ENCODE measurements at regions not wholly inside any gene's neighbourhood (a gene's known extent, or its start where the extent isn't known, plus 50 kb on each side); places are given as distances from the start of the nearest gene placed in this dataset.

DNA sequence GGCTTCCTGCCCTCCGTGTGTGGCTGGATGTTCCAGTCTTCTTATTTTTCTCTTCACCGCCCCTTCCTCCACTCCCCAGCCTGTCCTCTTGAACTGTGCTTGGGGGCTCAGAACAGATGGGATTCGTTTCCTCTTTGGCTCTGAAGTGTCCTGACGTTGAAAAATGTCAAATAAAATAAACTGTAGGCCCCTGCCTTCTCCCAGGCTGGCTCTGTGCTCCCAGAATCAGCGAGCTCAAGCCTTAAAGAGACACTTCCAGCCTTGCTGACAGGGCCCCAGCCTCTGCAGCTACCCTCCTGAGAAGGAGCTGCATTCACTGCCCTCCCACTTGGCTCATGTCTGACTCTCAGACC is 104.2 kb upstream of the IPO9 start:
- Histone ChIP-seq H3K27me3 (ENCODE audit: insufficient read depth, poor library complexity, severe bottlenecking) (peaks cover 8% of the 10 kb centered on the region), H3K27ac (replicated peaks) (no peak overlapping the region), H3K4me3 (replicated peaks; ENCODE audit: insufficient read depth, low read length) (no peak overlapping the region)
- TF ChIP-seq, protein P1, sequence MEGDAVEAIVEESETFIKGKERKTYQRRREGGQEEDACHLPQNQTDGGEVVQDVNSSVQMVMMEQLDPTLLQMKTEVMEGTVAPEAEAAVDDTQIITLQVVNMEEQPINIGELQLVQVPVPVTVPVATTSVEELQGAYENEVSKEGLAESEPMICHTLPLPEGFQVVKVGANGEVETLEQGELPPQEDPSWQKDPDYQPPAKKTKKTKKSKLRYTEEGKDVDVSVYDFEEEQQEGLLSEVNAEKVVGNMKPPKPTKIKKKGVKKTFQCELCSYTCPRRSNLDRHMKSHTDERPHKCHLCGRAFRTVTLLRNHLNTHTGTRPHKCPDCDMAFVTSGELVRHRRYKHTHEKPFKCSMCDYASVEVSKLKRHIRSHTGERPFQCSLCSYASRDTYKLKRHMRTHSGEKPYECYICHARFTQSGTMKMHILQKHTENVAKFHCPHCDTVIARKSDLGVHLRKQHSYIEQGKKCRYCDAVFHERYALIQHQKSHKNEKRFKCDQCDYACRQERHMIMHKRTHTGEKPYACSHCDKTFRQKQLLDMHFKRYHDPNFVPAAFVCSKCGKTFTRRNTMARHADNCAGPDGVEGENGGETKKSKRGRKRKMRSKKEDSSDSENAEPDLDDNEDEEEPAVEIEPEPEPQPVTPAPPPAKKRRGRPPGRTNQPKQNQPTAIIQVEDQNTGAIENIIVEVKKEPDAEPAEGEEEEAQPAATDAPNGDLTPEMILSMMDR (IDR thresholded peaks at IDR 0.05; ENCODE audit: insufficient read depth, low read length) = no peak
- TF ChIP-seq GABPA (IDR thresholded peaks at IDR 0.05; ENCODE audit: low read depth) (no peak), SPI1 (IDR thresholded peaks at IDR 0.05; ENCODE audit: borderline replicate concordance, low read depth) (no peak), POLR2AphosphoS5 (IDR thresholded peaks at IDR 0.05; ENCODE audit: low read depth) (no peak)
- no peak for DNase-seq (ENCODE audit: low read depth in 1 of 2, low spot score in 1 of 2)

DNA sequence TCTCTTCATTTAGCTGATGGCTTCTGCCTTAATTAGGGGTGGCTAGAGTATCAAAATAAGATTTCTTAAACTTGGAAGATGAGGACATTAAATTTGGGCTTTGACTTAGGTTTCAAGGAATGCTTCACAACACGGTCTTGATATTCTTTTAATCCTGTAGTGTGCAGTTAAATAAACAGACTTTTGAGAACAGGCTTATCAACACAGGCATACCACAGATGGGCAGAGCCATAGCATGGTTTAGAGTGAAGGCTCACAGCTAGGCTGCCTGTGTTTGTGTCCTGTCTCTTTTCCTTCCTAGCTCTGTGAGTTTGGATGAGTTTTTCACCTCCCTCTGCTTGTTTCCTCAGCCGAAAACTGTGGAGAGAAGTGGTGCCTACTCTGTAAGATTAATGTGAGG is 102.3 kb upstream of the IPO9 start:
- TF ChIP-seq, protein P2, sequence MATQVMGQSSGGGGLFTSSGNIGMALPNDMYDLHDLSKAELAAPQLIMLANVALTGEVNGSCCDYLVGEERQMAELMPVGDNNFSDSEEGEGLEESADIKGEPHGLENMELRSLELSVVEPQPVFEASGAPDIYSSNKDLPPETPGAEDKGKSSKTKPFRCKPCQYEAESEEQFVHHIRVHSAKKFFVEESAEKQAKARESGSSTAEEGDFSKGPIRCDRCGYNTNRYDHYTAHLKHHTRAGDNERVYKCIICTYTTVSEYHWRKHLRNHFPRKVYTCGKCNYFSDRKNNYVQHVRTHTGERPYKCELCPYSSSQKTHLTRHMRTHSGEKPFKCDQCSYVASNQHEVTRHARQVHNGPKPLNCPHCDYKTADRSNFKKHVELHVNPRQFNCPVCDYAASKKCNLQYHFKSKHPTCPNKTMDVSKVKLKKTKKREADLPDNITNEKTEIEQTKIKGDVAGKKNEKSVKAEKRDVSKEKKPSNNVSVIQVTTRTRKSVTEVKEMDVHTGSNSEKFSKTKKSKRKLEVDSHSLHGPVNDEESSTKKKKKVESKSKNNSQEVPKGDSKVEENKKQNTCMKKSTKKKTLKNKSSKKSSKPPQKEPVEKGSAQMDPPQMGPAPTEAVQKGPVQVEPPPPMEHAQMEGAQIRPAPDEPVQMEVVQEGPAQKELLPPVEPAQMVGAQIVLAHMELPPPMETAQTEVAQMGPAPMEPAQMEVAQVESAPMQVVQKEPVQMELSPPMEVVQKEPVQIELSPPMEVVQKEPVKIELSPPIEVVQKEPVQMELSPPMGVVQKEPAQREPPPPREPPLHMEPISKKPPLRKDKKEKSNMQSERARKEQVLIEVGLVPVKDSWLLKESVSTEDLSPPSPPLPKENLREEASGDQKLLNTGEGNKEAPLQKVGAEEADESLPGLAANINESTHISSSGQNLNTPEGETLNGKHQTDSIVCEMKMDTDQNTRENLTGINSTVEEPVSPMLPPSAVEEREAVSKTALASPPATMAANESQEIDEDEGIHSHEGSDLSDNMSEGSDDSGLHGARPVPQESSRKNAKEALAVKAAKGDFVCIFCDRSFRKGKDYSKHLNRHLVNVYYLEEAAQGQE (IDR thresholded peaks at IDR 0.05; ENCODE audit: insufficient replicate concordance, low read depth) = no peak
- TF ChIP-seq GABPA (IDR thresholded peaks at IDR 0.05; ENCODE audit: low read depth) = no peak
- TF ChIP-seq SPI1 (IDR thresholded peaks at IDR 0.05; ENCODE audit: borderline replicate concordance, low read depth) = no peak
- TF ChIP-seq POLR2AphosphoS5 (IDR thresholded peaks at IDR 0.05; ENCODE audit: low read depth) = no peak
- TF ChIP-seq, protein P1 (IDR thresholded peaks at IDR 0.05; ENCODE audit: insufficient read depth, low read length) = no peak
- Histone ChIP-seq H3K27ac (replicated peaks) (no peak overlapping the region), H3K27me3 (ENCODE audit: insufficient read depth, poor library complexity, severe bottlenecking) (peaks cover 8% of the 10 kb centered on the region), H3K4me3 (replicated peaks; ENCODE audit: insufficient read depth, low read length) (no peak overlapping the region)
- no peak for DNase-seq (ENCODE audit: low read depth in 1 of 2, low spot score in 1 of 2)

DNA sequence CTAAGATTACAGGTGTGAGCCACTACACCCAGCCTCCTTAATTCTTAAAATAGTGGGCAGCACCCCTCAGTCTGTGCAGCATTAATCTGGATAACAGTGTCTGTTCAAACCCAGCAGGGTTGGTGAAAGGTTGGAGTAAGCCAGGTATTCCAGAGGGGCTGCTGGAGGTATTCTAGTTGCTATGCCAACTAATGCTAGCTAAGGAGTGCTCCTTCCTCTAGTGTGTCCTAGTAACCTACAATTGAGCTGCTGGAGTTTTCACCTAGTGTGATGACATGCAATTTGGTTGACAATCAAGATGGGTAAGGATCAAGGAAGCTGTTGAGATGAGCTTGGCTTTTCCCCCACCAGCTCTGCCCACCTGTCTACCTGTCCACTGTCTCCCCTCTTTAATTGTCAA is 100.2 kb upstream of the IPO9 start:
- Histone ChIP-seq H3K27ac (replicated peaks) (no peak overlapping the region), H3K4me3 (replicated peaks; ENCODE audit: insufficient read depth, low read length) (no peak overlapping the region), H3K27me3 (ENCODE audit: insufficient read depth, poor library complexity, severe bottlenecking) (no peaks in the 10 kb centered on the region)
- TF ChIP-seq, protein P1 (IDR thresholded peaks at IDR 0.05; ENCODE audit: insufficient read depth, low read length) = no peak
- TF ChIP-seq POLR2AphosphoS5 (IDR thresholded peaks at IDR 0.05; ENCODE audit: low read depth) (no peak), SPI1 (IDR thresholded peaks at IDR 0.05; ENCODE audit: borderline replicate concordance, low read depth) (no peak), GABPA (IDR thresholded peaks at IDR 0.05; ENCODE audit: low read depth) (no peak)
- TF ChIP-seq, protein P2 (IDR thresholded peaks at IDR 0.05; ENCODE audit: insufficient replicate concordance, low read depth) = no peak
- DNase-seq (ENCODE audit: low read depth in 1 of 2, low spot score in 1 of 2) = no peak

DNA sequence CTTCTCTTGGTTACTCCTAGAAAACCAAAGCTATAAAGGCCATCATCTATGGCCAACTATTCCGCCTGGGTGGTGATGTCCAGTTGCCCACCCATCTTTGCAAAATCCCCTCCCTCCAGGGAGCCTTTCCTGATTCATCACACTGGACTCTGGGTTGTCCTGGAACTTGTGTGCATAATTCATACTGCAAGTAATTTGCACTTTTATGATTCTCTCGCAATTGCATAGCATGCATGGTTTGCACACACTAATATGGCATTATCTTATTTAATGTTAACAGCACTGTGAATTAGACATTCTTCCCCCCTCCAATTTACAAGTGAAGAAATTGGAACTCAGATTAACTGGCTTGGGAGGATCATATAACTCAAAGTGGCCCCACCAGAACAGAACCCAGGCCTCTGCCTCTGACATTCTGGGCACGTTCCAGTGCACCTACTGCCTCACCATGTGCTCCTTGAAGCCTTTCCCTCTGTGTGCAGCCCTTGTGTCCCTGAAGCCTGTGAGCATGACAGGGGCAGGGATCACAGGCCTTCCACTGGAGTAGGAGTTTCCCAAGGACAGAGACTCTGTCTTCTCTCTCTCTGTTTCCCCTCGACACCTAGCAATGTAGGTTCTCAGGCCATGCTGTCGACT is 98.9 kb upstream of the IPO9 start:
- Histone ChIP-seq H3K27me3 (ENCODE audit: insufficient read depth, poor library complexity, severe bottlenecking) (no peaks in the 10 kb centered on the region), H3K27ac (replicated peaks) (no peak overlapping the region), H3K4me3 (replicated peaks; ENCODE audit: insufficient read depth, low read length) (no peak overlapping the region)
- TF ChIP-seq, protein P1 (IDR thresholded peaks at IDR 0.05; ENCODE audit: insufficient read depth, low read length) = no peak
- TF ChIP-seq, protein P2 (IDR thresholded peaks at IDR 0.05; ENCODE audit: insufficient replicate concordance, low read depth) = no peak
- TF ChIP-seq POLR2AphosphoS5 (IDR thresholded peaks at IDR 0.05; ENCODE audit: low read depth) (no peak), SPI1 (IDR thresholded peaks at IDR 0.05; ENCODE audit: borderline replicate concordance, low read depth) (no peak), GABPA (IDR thresholded peaks at IDR 0.05; ENCODE audit: low read depth) (no peak)
- DNase-seq (ENCODE audit: low read depth in 1 of 2, low spot score in 1 of 2) = no peak

All from HL-60 (cell line).